ENCODE measurements at regions not wholly inside any gene's neighbourhood (a gene's known extent, or its start where the extent isn't known, plus 50 kb on each side); places are given as distances from the start of the nearest gene placed in this dataset.
A peak's percentile ranks its signal among the peaks of the same experiment; 100 is the strongest.
"Not testable (repeated sequence)": the region's sequence is repeated elsewhere in the genome, so short reads cannot be mapped to it uniquely, and the experiment has no call there.

DNA sequence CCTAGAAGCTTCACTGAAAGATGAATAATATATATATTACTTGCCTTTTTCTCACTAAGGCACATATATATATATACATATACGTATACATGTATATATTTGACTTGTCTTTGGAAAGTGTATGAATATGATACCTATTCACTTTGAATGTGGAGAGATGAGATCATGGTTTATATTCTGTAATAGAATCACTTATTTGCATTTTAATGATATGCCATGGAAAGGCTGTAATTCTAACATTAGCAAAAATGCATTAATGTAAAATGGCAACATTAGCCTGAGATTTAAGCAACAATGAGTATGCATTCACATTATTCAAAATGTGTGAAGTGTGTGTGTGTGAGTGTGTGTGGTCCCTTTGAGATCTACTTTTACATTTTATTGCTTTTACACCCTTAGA is 54.5 kb upstream of the PRKD1 start:
- DNase-seq: no peak

DNA sequence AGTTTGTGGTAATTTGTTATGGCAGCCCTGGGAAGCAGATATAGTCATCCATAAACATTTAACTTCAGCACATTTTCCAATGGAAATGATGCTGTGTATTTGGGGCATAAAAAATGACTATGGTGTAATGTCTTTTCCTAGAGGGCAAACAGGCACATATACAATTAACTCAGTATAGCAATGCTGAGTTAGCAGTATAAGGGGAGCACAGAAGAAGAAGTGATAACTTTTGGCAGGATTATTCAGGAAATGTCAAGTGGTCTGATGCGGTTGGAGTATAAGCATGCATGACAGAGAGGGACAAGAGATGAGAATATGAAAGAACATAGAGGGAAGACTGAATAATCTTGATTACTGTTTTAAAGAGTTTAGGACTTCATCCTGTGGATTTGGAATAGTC is 55.3 kb upstream of the PRKD1 start:
- DNase-seq: no peak

DNA sequence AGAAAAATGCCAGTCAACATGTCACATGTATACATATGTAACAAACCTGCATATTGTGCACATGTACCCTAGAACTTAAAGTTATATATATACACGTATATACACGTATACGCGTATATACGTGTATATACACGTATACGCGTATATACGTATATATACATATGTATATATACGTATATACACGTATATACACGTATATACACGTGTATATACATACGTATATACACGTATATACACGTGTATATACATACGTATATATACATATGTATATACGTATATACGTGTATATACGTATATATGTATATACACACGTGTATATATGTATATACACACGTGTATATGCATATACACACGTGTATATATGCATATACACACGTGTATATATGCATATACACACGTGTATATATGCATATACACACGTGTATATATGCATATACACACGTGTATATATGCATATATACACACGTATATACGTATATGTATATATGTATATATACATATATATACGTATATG is 62.8 kb upstream of the PRKD1 start:
- not testable (repeated sequence) for DNase-seq

DNA sequence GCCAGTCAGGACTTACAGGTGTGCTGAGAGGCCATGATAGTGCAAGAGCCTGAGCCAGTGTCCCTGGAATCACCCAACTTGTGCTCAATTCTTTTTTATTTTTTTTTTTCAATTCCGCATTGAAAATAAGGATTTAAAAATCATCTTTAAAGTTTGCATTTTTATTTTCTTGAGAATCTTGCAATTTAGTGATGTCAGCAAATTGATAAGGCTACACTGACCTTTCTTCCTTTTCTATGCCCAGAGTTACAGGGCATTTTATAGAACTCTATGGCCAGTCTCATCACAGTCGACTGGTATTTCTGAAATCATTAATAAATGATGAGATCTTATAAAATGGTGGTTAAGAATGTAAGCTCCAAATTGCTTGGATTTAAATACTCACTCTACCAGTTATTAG is 63.3 kb upstream of the PRKD1 start:
- no peak for DNase-seq

DNA sequence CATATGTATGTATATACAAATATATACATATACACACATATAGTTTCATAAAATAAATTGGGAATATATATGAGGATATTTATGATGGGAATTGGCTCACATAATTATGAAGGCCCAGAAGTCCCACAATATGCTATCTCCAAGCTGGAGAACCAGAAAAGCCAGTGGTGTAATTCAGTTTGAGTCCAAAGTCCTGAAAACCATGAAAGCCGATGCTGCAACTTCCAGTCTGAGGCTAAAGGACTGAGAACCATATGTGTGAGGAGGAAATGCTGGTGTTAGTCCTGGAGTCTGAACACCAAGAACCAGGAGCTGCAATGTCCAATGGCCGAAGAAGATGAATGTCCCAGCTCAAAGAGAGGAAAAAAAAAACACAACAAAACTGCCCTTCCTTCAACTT is 65.5 kb upstream of the PRKD1 start:
- no peak for DNase-seq

DNA sequence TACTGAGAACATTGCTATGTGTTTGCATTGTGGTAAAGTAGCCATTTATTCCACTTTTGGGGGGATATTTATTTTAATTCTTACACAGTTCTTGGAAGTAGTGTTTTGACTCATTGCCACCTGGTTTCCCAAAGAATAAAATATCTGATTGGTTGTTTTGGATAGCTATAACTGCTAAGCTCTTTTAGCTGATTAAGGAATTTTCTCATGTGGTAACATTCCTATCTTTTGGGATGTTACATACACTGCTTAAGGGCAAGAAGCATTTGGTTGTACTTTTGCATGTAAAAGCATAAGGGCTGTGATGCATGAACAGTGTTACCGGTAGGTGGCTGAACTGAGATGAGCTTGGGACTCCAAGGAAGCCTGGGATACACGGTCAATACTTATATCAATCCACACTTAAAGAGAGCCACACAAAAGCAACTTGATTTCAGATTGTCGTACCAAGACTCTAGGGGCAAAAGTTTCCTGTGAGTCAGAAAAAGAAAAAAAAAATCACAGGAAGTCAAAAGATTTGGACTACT is 71.4 kb upstream of the PRKD1 start:
- no peak for DNase-seq

DNA sequence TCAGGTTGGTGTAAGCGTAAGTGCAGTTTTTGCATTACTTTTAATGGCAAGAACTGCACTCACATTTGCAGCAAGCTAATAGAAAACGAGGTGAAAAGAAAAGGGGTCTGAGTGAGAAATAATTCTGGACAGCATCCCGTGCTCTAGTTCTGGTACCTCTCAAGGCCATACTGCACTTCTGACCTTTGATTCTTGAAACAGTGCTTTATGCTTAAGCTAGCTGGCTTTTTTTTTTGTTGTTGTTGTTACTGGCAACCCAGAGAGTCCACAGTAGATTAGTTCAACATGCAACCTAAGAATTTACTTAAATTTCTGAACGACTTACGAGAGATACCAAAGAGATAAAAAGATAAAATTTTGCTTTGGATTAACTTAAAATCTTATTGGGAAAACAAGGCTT is 75.2 kb upstream of the PRKD1 start:
- DNase-seq: no peak

DNA sequence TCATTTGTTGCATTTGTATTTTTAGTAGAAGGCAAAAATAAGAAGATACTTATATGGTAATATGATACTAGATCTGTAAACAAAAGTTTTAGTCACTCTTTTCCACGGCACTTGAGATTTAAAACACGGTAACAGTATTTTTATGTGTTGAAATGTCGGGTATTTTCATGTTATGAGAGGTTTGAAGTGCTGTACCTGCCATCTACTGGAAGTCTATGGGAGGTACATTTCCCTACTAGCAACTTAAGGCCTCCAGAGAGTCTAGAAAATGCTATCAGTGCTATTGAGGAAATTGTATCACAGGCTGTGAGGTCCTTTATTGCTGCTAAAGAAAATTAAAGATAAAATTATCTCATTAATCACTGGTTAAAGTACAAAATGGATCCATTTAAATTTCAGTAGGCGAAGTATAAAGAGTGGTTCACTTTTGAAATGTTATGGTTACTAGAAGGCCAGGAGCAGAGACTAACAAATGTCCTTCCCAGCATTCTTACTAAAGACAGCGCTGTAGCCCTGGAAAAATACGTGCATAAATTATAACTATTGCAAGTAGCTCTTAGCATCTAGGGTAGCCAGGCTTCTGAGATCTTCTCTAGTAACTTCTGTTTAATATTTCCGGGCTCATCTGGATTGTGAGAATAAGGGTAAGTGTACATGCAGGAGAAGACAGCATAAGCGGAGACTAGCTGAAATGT is 77.6 kb upstream of the PRKD1 start:
- peak; percentile 73 for DNase-seq

DNA sequence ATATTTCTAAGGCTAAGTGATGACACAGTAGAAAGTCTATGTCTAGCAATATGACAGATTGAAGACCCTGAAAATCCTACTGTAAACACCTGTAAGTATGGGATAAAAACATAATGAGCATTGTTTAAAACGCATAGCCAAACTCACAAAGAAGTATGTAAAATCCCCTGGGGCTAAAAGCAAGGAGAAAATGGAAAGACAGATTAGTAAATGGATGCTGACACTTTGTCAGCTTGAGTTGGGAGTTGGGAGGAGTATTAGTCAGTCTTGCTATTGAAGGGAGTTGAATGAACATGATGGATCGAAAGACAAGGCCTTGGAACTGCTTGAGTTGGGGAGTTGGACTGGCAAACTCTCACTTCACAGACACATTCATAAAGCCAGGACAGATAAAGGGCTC is 79.0 kb upstream of the PRKD1 start:
- DNase-seq: no peak

DNA sequence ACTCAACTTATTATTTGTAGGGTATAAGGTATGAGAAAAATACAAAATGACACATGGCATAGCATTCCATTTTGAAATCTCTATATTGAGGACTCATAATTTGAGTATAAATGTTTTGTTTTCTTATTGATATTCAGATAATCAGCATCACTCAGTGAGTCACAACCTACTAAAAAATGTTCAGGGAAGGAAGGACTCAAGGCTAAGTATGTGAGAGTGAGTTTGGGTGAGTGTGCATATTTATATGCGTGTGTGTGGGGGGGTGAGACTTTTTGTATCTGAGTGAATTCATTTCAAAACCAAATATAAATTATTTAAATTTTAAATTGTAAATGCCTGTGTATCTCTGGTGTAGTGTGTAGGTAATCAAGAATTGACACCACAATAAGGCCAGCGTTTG is 87.8 kb upstream of the PRKD1 start:
- no peak for DNase-seq

DNA sequence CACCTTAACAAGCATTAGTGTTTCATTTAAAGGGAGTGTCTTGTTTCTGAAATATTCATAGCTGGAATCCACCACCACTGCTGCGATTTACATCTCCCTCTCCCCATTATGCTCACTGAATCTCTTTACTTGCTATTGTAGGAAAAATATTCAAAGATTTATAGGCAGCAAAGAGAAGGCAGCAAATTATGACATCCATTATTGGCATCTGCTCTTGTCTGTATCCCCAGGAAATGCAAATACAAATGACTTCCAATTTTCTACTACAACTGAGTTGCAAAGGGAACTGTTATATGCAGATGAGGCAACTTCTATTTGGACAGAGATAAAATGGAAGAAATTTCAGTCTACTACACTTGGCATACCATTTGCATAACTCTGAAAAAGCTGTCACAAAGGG is 88.4 kb upstream of the PRKD1 start:
- no peak for DNase-seq

DNA sequence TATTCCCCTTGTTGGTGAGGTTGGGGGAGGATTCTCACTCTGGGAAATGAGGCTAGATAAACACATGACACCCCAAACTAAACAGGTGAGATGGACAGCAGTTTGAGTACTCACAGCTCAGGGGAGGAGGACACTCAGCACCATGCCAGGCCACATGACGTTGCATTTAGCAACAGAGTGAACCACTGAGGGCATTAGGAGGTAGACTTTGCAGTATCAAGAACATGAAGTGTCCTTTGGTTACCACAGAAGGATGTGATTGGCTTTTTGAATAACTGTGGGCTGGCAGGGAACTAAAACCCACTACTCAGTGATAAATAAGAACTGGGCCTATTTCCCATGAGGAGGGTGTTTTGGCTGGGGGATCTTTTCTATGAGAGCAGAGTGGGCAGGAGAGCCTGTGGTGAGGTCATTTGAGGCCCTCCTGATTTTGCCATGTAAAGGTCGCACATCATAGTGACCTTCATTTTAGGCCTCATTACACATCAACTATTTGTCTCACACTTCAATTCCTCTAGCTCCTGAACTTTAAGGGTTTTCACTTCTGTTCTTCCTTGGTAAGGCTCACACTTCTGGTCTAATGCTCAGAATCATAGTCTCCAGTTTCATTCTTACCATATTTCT is 89.8 kb upstream of the PRKD1 start:
- DNase-seq: no peak

DNA sequence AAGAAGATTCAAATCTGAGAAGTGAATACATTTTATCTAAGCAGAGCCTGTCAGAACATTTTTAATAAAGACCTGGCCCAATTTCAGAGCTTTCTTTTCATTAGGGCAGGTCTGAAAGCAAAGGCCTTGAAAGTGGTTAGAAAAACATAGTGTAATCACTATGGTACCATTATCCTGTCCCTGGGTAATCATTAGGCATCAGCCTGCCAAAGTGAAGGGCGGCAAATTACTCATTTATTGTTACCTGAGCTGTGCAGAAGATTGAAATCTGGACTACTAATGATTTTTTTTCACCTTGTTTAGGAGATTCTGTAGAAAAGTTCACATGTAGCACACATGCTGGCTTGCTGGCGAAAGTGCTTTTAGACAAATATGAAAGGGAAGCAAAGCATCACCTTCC is 92.6 kb upstream of the PRKD1 start:
- DNase-seq: no peak

DNA sequence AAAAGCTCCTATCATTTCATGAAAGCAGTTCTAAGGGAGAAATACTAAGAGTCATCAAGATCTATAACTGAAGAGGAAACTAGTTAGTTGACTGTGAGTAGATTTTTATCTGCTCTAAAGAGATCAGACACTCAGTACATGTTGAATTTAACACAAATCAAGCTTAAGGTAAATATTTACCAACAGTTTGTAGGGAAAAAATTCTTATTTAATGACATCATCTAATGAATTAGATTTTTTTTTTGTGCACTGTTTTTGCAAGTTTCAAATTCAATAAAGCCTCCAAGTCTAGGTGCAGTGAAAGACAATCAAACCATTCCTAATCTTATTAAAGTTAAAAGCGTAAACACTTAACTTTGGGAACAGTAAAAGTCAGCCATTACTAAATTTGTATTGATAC is 93.0 kb upstream of the PRKD1 start:
- DNase-seq: no peak

DNA sequence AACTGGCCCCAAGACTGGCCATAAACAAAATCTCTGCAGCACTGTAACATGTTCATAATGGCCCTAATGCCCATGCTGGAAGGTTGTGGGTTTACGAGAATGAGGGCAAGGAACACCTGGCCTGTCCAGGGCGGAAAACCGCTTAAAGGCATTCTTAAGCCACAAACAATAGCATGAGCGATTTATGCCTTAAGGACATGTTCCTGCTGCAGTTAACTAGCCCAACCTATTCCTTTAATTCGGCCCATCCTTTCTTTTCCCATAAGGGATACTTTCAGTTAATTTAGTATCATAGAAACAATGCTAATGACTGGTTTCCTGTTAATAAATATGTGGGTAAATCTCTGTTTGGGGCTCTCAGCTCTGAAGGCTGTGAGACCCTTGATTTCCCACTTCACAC is 95.7 kb upstream of the PRKD1 start:
- not testable (repeated sequence) for DNase-seq

DNA sequence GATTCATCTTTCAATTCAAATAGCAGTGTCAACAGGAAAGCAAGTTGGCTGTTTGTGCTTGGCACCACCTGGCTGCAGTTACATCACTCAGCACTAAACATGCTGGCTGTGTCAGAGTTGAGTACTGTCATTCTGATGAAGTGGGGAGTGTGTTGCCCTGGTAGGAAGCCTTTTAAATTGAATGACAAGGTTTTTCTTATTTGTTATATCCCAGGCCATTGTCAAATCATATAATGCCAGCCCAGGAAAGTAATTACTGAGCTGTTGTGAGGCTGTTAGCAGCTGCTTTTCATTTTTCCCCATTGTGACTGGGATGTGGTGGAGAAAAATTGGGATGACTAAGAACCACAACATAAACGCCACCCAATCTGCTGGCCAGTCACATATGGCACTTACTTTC is 106.5 kb upstream of the PRKD1 start:
- peak; percentile 74 for DNase-seq

DNA sequence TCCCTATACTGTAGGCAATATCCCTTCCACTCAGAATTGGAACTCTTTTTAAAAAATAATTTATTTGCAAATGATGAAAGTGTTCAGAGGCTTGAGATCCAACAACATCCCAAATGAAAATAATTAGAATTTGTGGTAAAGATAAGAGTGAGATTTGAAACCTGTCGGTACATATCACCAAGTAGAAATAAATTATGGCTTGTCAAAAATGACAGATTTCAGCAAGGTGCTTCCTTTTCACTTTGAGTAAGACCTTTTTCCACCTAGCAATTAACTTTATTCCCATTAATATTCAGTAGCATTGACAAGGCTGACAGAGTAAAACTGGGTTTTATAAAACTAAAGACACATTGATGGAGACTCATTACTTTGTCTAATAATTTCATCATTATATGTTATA is 107.7 kb upstream of the PRKD1 start:
- no peak for DNase-seq

DNA sequence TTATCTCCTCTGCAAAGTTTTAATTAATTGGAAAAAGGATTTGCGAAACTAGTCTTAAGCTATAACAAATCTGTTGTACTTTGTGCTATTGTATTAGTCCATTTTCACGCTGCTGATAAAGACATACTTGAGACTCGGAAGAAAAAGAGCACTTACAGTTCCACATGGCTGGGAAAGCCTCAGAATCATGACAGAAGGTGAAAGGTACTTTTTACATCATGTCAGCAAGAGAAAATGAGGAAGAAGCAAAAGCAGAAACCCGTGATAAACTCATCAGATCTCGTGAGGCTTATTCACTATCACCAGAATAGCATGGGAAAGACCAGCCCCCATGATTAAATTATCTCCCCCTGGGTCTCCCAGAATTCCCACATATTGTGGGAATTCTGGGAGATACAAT is 118.1 kb upstream of the PRKD1 start:
- DNase-seq: no peak

DNA sequence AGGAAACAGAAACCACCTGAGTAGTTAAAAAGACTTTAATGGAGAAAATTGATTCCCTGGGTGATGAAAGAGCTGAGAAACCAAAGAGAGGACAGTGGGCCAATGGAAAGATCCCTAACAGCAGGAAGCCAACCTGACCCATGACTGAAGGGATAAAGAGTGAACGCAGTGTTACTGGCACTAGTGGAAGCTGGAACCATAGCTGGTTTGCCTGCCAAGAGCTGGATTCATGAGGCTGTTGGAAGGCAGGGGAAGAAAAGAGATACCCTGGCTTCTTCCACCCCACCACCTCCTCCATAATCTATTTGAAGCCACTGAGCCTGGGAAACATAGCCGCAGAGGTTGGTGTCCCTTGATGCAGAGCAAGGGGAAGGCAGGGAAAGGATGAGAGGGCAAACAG is 125.5 kb upstream of the PRKD1 start:
- no peak for DNase-seq

DNA sequence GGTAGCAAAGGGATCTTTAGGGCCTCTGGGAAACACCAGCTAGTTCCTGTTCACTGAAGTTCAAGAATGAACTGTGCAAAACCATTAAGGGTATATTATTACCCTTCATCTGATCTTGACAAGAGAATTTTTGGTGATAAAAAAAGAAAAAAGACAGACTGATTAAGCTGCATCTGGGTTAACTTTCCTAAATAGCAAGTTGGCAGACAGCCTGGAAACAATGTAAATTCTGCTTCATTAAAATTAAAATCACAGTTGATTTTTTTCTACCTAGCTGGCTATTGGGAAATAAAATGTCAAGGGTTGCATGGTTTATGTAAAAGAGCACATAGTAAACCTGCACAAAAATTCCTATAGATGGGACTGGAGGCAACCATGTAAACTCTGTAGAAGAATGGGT is 126.6 kb upstream of the PRKD1 start:
- no peak for DNase-seq

DNA sequence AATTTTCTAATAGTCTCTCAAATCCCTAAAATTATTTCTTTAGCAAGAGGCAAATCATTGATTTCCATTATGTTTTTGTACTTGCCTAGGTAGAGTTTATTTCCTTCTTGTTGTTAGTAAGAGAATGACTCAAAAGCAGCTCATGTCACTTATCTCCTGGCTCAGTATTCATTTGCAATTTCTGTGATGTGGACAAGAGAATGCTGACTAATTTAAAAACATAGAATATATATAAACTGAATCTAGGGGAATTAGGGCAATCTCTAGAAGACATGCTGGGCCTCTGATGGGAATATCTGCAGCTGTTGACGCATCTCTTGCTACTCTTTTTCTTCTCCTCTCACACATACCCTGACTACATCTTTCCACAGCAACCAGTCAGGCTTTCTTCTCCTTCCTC is 130.8 kb upstream of the PRKD1 start:
- DNase-seq: no peak

DNA sequence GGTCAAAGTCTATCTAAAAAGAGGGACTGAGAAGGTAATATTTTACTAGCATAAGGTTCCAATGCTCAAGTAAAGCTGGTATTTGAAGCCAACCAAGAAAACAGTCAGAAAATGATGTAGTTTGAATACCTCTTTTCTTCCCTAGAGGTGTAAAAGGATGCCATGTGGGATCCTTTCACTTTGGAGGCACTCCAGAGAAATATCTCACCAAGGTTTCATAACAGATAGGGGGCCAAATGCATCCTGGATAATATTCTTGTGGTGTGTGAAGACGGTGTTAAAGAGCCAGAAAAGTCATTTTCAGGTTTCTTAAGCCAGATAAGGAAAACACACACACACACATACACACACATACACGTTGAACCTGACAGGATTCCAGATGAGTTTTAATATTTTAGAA is 136.1 kb upstream of the PRKD1 start:
- no peak for DNase-seq

DNA sequence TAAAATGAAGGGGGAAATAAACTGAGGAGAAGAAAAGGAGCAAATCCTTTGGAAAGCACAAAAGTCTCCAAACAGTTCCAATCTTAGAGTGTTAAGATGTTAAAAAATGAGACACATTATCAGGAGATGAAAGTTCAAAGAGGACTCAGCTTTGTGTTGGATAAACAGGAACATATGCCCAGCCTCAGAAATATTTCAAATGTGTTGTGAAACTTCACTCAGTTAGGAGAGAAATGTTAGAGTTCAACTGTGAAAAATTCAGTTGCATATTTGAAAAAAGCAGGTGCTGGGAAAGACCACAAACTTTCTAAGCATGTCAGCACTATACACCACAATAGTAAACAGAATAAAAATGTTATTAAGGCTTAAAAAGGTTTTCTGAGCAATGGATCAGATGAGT is 136.8 kb upstream of the PRKD1 start:
- no peak for DNase-seq

DNA sequence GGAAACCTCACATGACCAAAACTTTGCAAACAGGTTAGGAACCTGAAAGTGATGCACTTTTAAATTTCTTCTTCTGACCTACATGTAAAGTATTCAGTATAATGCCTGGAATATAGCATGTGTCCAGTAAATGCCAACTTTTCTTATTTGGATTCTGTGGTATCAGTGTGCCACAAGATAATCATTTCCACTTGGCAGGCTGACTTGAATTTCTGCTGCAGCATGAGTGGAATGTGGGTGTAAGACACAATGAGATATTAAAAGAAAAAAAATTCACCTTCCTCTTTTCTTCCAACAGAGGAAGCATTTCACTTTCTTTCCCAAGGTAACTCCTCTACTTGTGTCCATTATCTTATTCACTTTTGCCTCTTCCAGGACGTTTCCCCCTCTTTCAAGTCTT is 141.9 kb upstream of the PRKD1 start:
- no peak for DNase-seq

DNA sequence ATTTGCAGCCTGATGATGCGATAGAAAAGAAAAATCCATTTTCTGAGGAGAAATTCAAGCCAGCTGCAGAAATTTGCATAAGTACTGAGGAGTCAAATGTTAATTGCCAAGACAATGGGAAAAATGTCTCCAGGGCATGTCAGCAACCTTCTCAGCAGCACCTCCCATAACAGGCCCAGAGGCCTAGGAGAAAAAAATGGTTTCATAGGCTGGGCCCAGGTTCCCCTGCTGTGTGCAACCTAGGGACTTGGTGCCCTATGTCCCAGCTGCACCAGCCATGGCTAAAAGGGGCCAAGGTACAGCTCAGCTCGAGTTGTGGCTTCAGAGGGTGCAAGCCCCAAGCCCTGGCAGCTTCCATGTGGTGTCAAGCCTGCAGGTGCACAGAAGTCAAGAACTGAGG is 144.8 kb upstream of the PRKD1 start:
- DNase-seq: not testable (repeated sequence)

Measured in SHP77 treated with DMSO at 0.1 percent for 48 hours (cell line).